PC-3 (cell line): ENCODE measurements at regions not wholly inside any gene's neighbourhood (a gene's known extent, or its start where the extent isn't known, plus 50 kb on each side); places are given as distances from the start of the nearest gene placed in this dataset.

Source experiments
- ATAC-seq: fragments of 200-7000 bp; cut with Tn5 transposase; 2 replicates; pipeline ENCODE4 v1.9.1; 2020; ENCODE audit warnings: mild to moderate bottlenecking, moderate library complexity
- BruUV-seq: library from RNA; stranded (reverse); fragments of 400-500 nt; replicated peaks from 2 replicates; lab custom pipeline; 2021; lab: Mats Ljungman, UMichigan
- CTCF ChIA-PET: fragments of 300-600 bp; sonication (Branson Sonifier 250); formaldehyde crosslinking; loops from one replicate; lab custom pipeline; 2022; ENCODE audit warnings: antibody characterized with exemption; lab: Charles Lee
- POLR2A ChIA-PET: fragments of 300-600 bp; sonication (Branson Sonifier 250); formaldehyde crosslinking; loops from one replicate; lab custom pipeline; 2022; ENCODE audit warnings: antibody characterized with exemption; ENCODE audit not compliant: unreplicated experiment; lab: Charles Lee
- DNase-seq: peaks from one replicate; pipeline ENCODE4 v3.0.0-alpha.2; 2015
- H2AFZ ChIP-seq: fragments of 300-600 bp; sonication (generic); 2 replicates; pipeline ENCODE4 v1.6.0; 2016; ENCODE audit warnings: antibody characterized with exemption, low read length
- H3F3A ChIP-seq: fragments of 300-600 bp; sonication (generic); one replicate; pipeline ENCODE4 v1.6.0; 2017; ENCODE audit warnings: antibody characterized with exemption, low read length, control low read depth, mild to moderate bottlenecking; ENCODE audit not compliant: unreplicated experiment
- H3K27ac ChIP-seq: fragments of 300-600 bp; sonication (generic); 2 replicates; pipeline ENCODE4 v1.5.1; 2016; ENCODE audit warnings: mild to moderate bottlenecking, low read length
- H3K27me3 ChIP-seq: fragments of 300-600 bp; sonication (generic); 2 replicates; pipeline ENCODE4 v1.6.1; 2016; ENCODE audit warnings: low read length, mixed read lengths
- H3K36me3 ChIP-seq: fragments of 300-600 bp; sonication (generic); 2 replicates; pipeline ENCODE4 v1.6.1; 2016; ENCODE audit warnings: low read depth, mixed run types, low read length, mixed read lengths
- H3K4me1 ChIP-seq: fragments of 300-600 bp; sonication (generic); 2 replicates; pipeline ENCODE4 v1.5.1; 2016; ENCODE audit warnings: low read length; ENCODE audit not compliant: insufficient read depth
- H3K4me2 ChIP-seq: fragments of 300-600 bp; sonication (generic); 2 replicates; pipeline ENCODE4 v1.6.0; 2016; ENCODE audit warnings: low read length
- H3K4me3 ChIP-seq: fragments of 300-600 bp; sonication (generic); 2 replicates; pipeline ENCODE4 v1.5.1; 2016; ENCODE audit warnings: mild to moderate bottlenecking, low read length, mixed read lengths
- H3K79me2 ChIP-seq: fragments of 300-600 bp; sonication (generic); 2 replicates; pipeline ENCODE4 v1.6.1; 2017; ENCODE audit warnings: low read length, mixed read lengths
- H3K9ac ChIP-seq: fragments of 300-600 bp; sonication (generic); 2 replicates; pipeline ENCODE4 v1.6.0; 2016; ENCODE audit warnings: mild to moderate bottlenecking, low read length
- H3K9me2 ChIP-seq: fragments of 300-600 bp; sonication (generic); replicated peaks from 2 replicates; pipeline ENCODE4 v1.6.1; 2016; ENCODE audit warnings: mixed run types, low read length, mixed read lengths
- H3K9me3 ChIP-seq: fragments of 300-600 bp; sonication (generic); 2 replicates; pipeline ENCODE4 v1.6.1; 2016; ENCODE audit warnings: low read length, mixed read lengths
- H4K20me1 ChIP-seq: fragments of 300-600 bp; sonication (generic); 2 replicates; pipeline ENCODE4 v1.6.1; 2016; ENCODE audit warnings: low read length, mixed read lengths
- EZH2 ChIP-seq: fragments of 300-600 bp; sonication (generic); IDR thresholded peaks from one replicate; pipeline ENCODE4 v1.6.1; 2017; ENCODE audit warnings: antibody characterized with exemption, mild to moderate bottlenecking, low read length; ENCODE audit not compliant: unreplicated experiment
- EZH2phosphoT487 ChIP-seq: fragments of 300-600 bp; sonication (generic); IDR thresholded peaks from 2 replicates; pipeline ENCODE4 v1.6.1; 2018; ENCODE audit warnings: mild to moderate bottlenecking, antibody characterized with exemption, low read length, borderline replicate concordance
- intact Hi-C: fragments of 100-400 bp; cut with micrococcal nuclease; formaldehyde crosslinking; loops from 2 replicates; pipeline ENCODE4 v1.9.0; 2023
- TF ChIP-seq, protein P1 (sequence below): fragments of 300-600 bp; sonication (generic); conservative IDR thresholded peaks from 2 replicates; pipeline ENCODE4 v1.5.1; 2017; ENCODE audit warnings: antibody characterized with exemption, low read depth, mild to moderate bottlenecking, low read length

- Histone ChIP-seq H3K4me2 (no peak overlapping the region), H3K79me2 (no peaks in the 10 kb centered on the region), H2AFZ (no peak overlapping the region), H3K9me3 (no peaks in the 10 kb centered on the region), H4K20me1 (no peaks in the 10 kb centered on the region), H3K9ac (no peak overlapping the region), H3K36me3 (no peaks in the 10 kb centered on the region), H3K4me1 (no peaks in the 10 kb centered on the region), H3K27me3 (peaks cover 62% of the 10 kb centered on the region), H3K9me2 (no peaks in the 10 kb centered on the region), H3K27ac (no peak overlapping the region), H3K4me3 (no peak overlapping the region), H3F3A (no peaks in the 10 kb centered on the region)
- no TSS peak for BruUV-seq
- intact Hi-C loops = no loop called here
- ChIA-PET POLR2A (no interaction called here), CTCF (no interaction called here)
- no peak for TF ChIP-seq EZH2phosphoT487
- no peak for ATAC-seq
- no peak for DNase-seq
Measured at GRCh38 chr11:57095896-57096295, 85.9 kb upstream of the LRRC55 start.

GRCh38 chr11:57097149-57097548 is 84.6 kb upstream of the LRRC55 start:
- Histone ChIP-seq H2AFZ (no peak overlapping the region), H3K4me2 (no peak overlapping the region), H3K9me2 (no peaks in the 10 kb centered on the region), H3K27ac (no peak overlapping the region), H3K9me3 (no peaks in the 10 kb centered on the region), H3K36me3 (no peaks in the 10 kb centered on the region), H3K79me2 (no peaks in the 10 kb centered on the region), H3F3A (no peaks in the 10 kb centered on the region), H3K4me3 (no peak overlapping the region), H4K20me1 (no peaks in the 10 kb centered on the region), H3K9ac (no peak overlapping the region), H3K27me3 (peaks cover 62% of the 10 kb centered on the region), H3K4me1 (no peaks in the 10 kb centered on the region)
- CTCF ChIA-PET = no interaction called here
- DNase-seq = no peak
- TF ChIP-seq EZH2phosphoT487 = no peak
- TF ChIP-seq EZH2 = no peak
- TF ChIP-seq, protein P1, sequence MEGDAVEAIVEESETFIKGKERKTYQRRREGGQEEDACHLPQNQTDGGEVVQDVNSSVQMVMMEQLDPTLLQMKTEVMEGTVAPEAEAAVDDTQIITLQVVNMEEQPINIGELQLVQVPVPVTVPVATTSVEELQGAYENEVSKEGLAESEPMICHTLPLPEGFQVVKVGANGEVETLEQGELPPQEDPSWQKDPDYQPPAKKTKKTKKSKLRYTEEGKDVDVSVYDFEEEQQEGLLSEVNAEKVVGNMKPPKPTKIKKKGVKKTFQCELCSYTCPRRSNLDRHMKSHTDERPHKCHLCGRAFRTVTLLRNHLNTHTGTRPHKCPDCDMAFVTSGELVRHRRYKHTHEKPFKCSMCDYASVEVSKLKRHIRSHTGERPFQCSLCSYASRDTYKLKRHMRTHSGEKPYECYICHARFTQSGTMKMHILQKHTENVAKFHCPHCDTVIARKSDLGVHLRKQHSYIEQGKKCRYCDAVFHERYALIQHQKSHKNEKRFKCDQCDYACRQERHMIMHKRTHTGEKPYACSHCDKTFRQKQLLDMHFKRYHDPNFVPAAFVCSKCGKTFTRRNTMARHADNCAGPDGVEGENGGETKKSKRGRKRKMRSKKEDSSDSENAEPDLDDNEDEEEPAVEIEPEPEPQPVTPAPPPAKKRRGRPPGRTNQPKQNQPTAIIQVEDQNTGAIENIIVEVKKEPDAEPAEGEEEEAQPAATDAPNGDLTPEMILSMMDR = no peak
- POLR2A ChIA-PET = no interaction called here
- no TSS peak for BruUV-seq
- intact Hi-C loops = no loop called here
- ATAC-seq = no peak

DNA sequence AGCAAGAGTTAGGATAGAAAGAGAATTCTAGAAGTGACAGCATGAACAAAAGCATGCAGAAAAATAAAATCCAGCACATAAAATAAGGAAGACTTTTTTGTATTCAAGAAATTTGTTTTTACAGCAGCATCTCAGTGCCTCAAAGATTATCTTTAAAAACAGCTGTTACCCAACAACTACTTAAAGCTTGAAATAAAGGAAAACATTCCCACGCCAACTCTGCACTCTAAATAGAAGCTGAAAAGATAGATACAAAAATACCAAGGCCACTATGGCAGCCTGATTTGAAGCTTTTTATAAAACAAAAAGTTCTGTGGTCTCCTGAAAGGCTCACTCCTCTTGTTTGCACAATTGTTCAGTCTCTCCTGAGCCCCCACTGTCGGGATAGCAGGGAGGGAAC is 83.6 kb upstream of the LRRC55 start:
- H4K20me1 ChIP-seq = no peaks in the 10 kb centered on the region
- H2AFZ ChIP-seq = no peak overlapping the region
- BruUV-seq = no TSS peak
- H3K27ac ChIP-seq = no peak overlapping the region
- TF ChIP-seq EZH2 (no peak), EZH2phosphoT487 (no peak)
- TF ChIP-seq, protein P1 = no peak
- no peak overlapping the region for H3K4me3 ChIP-seq
- no peak overlapping the region for H3K9ac ChIP-seq
- peaks cover 63% of the 10 kb centered on the region for H3K27me3 ChIP-seq
- DNase-seq (no peak), ATAC-seq (no peak)
- CTCF ChIA-PET = no interaction called here
- H3K79me2 ChIP-seq = no peaks in the 10 kb centered on the region
- H3K4me2 ChIP-seq = no peak overlapping the region
- H3F3A ChIP-seq = no peaks in the 10 kb centered on the region
- no peaks in the 10 kb centered on the region for H3K9me2 ChIP-seq
- POLR2A ChIA-PET = no interaction called here
- no peaks in the 10 kb centered on the region for H3K9me3 ChIP-seq
- H3K36me3 ChIP-seq = no peaks in the 10 kb centered on the region
- intact Hi-C loops = no loop called here
- H3K4me1 ChIP-seq = no peaks in the 10 kb centered on the region
